ENCODE measurements at regions not wholly inside any gene's neighbourhood (a gene's known extent, or its start where the extent isn't known, plus 50 kb on each side); places are given as distances from the start of the nearest gene placed in this dataset.

GRCh38 chr10:42112331-42113157 is 525.8 kb downstream of the ZNF33B start:
- Mint-ChIP-seq H3K4me3 (no peak overlapping the region), H3K9me3 (peaks cover 9 to 34% (median 31%) of the 10 kb centered on the region in 6 donors), H3K27me3 (ENCODE audit: low read depth in 3 of 3) (peaks cover 0 to 2% (median 0%) of the 10 kb centered on the region in 3 donors), H3K4me1 (no peaks in the 10 kb centered on the region), H3K36me3 (peaks cover 0 to 4% (median 0%) of the 10 kb centered on the region in 3 donors), H3K27ac (no peak overlapping the region)
- DNase-seq, result no peak

DNA sequence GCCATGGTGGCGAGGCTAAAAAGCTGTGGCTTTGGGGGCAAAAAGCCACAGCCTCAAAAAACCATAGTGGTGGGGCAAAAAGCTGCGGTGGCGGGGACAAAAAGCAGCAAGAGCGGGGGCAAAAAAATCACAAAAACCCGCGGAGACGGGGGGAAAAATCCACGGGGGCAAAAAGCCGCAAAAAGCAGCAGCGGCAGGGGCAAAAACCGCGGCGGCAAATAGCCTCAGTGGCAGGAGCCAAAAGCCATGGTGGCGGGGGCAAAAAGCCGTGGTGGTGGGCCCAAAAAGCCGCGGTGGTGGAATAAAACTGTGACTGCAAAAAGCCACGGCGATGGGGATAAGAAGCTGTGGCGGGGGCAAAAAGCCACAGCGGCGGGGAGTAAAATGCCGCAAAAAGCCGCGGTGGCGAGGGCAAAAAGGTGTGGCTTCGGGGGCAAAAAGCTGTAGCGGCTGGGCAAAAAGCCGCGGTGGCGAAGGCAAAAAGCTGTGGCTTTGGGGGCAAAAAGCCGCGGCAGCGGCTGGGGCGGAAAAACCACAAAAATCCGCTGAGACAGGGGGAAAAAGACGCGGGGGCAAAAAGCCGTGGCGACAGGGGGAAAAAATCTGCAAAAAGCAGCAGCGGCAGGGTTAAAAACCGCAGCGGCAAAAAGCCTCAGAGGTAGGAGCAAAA is 526.6 kb downstream of the ZNF33B start:
- Mint-ChIP-seq H3K4me1 (no peaks in the 10 kb centered on the region), H3K9me3 (peaks cover 12 to 35% (median 30%) of the 10 kb centered on the region in 6 donors), H3K27ac (no peak overlapping the region), H3K4me3 (no peak overlapping the region), H3K27me3 (ENCODE audit: low read depth in 3 of 3) (peaks cover 0 to 2% (median 0%) of the 10 kb centered on the region in 3 donors), H3K36me3 (no peaks in the 10 kb centered on the region)
- no peak for DNase-seq

DNA sequence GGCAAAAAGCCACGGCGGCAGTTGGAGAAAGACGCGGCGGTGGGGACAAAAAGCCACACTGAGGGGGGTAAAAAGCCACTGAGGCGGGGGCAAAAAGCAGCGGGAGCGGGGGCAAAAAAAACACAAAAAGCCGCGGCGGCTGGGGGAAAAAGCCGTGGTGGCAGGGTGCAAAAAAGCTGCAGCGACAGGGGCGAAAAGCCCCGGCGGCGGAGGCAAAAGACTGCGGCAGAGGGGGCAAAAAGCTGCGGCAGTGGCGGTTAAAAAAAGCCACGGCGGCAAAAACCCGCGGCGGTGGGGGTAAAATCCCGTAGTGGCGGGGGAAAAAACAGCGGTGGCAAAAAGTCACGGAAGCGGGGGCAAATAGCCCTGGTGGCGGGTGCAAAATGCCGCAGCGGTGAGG is 527.3 kb downstream of the ZNF33B start:
- H3K27ac Mint-ChIP-seq, result no peak overlapping the region
- peaks cover 0 to 2% (median 0%) of the 10 kb centered on the region in 3 donors for H3K27me3 Mint-ChIP-seq (ENCODE audit: low read depth in 3 of 3)
- no peak overlapping the region for H3K4me3 Mint-ChIP-seq
- no peaks in the 10 kb centered on the region for H3K4me1 Mint-ChIP-seq
- DNase-seq, result no peak
- H3K9me3 Mint-ChIP-seq, result peaks cover 12 to 37% (median 29%) of the 10 kb centered on the region in 6 donors
- H3K36me3 Mint-ChIP-seq, result no peaks in the 10 kb centered on the region

Measured in immature natural killer cell (primary cell).